CD4-positive, CD25-positive, alpha-beta regulatory T cell (primary cell): ENCODE measurements at regions not wholly inside any gene's neighbourhood (a gene's known extent, or its start where the extent isn't known, plus 50 kb on each side); places are given as distances from the start of the nearest gene placed in this dataset.

Experiments used
- ATAC-seq, 2 donors: fragments of 150-1000 bp; cut with Tn5 transposase; one replicate each; pipeline ENCODE4 v1.10.0; 2021; ENCODE audit warnings: low read depth in 2 of 2, moderate number of reproducible peaks in 2 of 2, moderate library complexity in 1 of 2
- DNase-seq, 3 donors: peaks; one replicate each; pipeline versions ENCODE4 v3.0.0 to v3.0.0-alpha.2; 2012 to 2022; ENCODE audit warnings: mixed read lengths in 1 of 3
- H3K27ac ChIP-seq: one replicate; pipeline ENCODE4 v1.7.0; 2013; ENCODE audit warnings: mild to moderate bottlenecking, low read length; ENCODE audit not compliant: insufficient read depth, poor library complexity, severe bottlenecking
- H3K27me3 ChIP-seq: one replicate; pipeline ENCODE4 v1.7.0; 2013; ENCODE audit warnings: low read length; ENCODE audit not compliant: control insufficient read depth, insufficient read depth
- H3K36me3 ChIP-seq: one replicate; pipeline ENCODE4 v1.7.0; 2013; ENCODE audit warnings: mild to moderate bottlenecking, low read length, moderate library complexity; ENCODE audit not compliant: control insufficient read depth, insufficient read depth
- H3K4me1 ChIP-seq: 2 replicates; pipeline ENCODE4 v1.7.0; 2013; ENCODE audit warnings: mild to moderate bottlenecking, low read length; ENCODE audit not compliant: insufficient read depth, control insufficient read depth, poor library complexity, severe bottlenecking
- H3K4me3 ChIP-seq: one replicate; pipeline ENCODE4 v1.7.0; 2013; ENCODE audit warnings: low read depth, mild to moderate bottlenecking, low read length, moderate library complexity
- H3K9me3 ChIP-seq, 2 experiments: 1 replicate in 1 of 2; 2 replicates in 1 of 2; pipeline ENCODE4 v1.7.0; 2013; ENCODE audit warnings: low read length in 2 of 2, mild to moderate bottlenecking in 1 of 2, moderate library complexity in 1 of 2; ENCODE audit not compliant: control insufficient read depth in 2 of 2
- H3K27ac Mint-ChIP-seq, 3 donors: one replicate each; pipeline ENCODE4 v1.8.0; 2020 to 2022; ENCODE audit warnings: mild to moderate bottlenecking in 3 of 3, mixed read lengths in 3 of 3, moderate library complexity in 2 of 3
- H3K27me3 Mint-ChIP-seq: one replicate; pipeline ENCODE4 v1.8.0; 2022; ENCODE audit warnings: mild to moderate bottlenecking, mixed read lengths
- H3K36me3 Mint-ChIP-seq: one replicate; pipeline ENCODE4 v1.8.0; 2020; ENCODE audit warnings: mixed read lengths
- H3K4me1 Mint-ChIP-seq, 4 donors: one replicate each; pipeline ENCODE4 v1.8.0; 2020 to 2022; ENCODE audit warnings: mixed read lengths in 4 of 4, mild to moderate bottlenecking in 1 of 4
- H3K4me3 Mint-ChIP-seq, 4 donors: one replicate each; pipeline ENCODE4 v1.8.0; 2020 to 2022; ENCODE audit warnings: mild to moderate bottlenecking in 4 of 4, mixed read lengths in 4 of 4, moderate library complexity in 3 of 4
- H3K9me3 Mint-ChIP-seq, 7 donors: one replicate each; pipeline ENCODE4 v1.8.0; 2020 to 2022; ENCODE audit warnings: mixed read lengths in 7 of 7, mild to moderate bottlenecking in 3 of 7, moderate library complexity in 2 of 7

- Mint-ChIP-seq H3K36me3 (no peaks in the 10 kb centered on the region), H3K4me1 (peaks cover 0 to 6% (median 0%) of the 10 kb centered on the region in 4 donors), H3K4me3 (no peak overlapping the region), H3K9me3 (peaks cover 4 to 36% (median 16%) of the 10 kb centered on the region in 7 donors), H3K27ac (no peak overlapping the region), H3K27me3 (no peaks in the 10 kb centered on the region)
- DNase-seq (no peak), ATAC-seq (no peak)
- H3K27ac ChIP-seq: no peak overlapping the region
- no peaks in the 10 kb centered on the region for H3K4me1 ChIP-seq
- H3K9me3 ChIP-seq: peaks cover 0 to 5% of the 10 kb centered on the region in 2 experiments
- no peaks in the 10 kb centered on the region for H3K36me3 ChIP-seq
- no peak overlapping the region for H3K4me3 ChIP-seq
- no peaks in the 10 kb centered on the region for H3K27me3 ChIP-seq
Measured at GRCh38 chr3:78003090-78003489, 963.2 kb downstream of the ROBO2 start.

GRCh38 chr3:78004571-78004970, 964.7 kb downstream of the ROBO2 start:
- H3K4me1 ChIP-seq: no peaks in the 10 kb centered on the region
- Mint-ChIP-seq H3K36me3 (no peaks in the 10 kb centered on the region), H3K4me3 (no peak overlapping the region), H3K27me3 (no peaks in the 10 kb centered on the region), H3K9me3 (peaks cover 4 to 37% (median 21%) of the 10 kb centered on the region in 7 donors), H3K27ac (no peak overlapping the region), H3K4me1 (peaks cover 0 to 6% (median 0%) of the 10 kb centered on the region in 4 donors)
- no peaks in the 10 kb centered on the region for H3K36me3 ChIP-seq
- ATAC-seq: no peak
- DNase-seq: no peak
- H3K27me3 ChIP-seq: no peaks in the 10 kb centered on the region
- H3K4me3 ChIP-seq: no peak overlapping the region
- H3K27ac ChIP-seq: no peak overlapping the region
- H3K9me3 ChIP-seq: peaks cover 0 to 5% of the 10 kb centered on the region in 2 experiments

DNA sequence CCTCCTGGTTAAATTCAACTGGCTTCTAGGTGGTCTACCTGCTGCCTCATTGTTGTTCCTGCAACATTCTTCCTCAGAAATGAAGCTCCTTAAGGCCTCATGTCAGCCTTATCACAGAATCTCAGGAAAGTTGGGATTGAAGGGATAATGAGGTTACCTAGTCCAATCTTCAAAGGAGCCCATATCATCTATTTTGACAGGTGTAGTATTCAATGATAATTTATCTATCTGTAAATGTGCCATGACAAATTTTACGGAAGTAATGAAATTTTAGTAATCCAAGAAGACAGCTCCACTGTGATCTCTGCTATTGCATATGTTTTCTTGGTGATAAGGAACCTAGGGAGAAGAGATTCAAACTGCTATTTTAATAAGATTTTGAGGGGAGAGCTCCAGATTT, 973.8 kb downstream of the ROBO2 start:
- Histone ChIP-seq H3K36me3 (no peaks in the 10 kb centered on the region), H3K27ac (no peak overlapping the region), H3K4me3 (no peak overlapping the region), H3K27me3 (no peaks in the 10 kb centered on the region), H3K4me1 (no peaks in the 10 kb centered on the region), H3K9me3 (no peaks in the 10 kb centered on the region)
- Mint-ChIP-seq H3K9me3 (peaks cover 4 to 33% (median 12%) of the 10 kb centered on the region in 7 donors), H3K36me3 (no peaks in the 10 kb centered on the region), H3K4me3 (no peak overlapping the region), H3K27me3 (no peaks in the 10 kb centered on the region), H3K4me1 (no peaks in the 10 kb centered on the region), H3K27ac (no peak overlapping the region)
- ATAC-seq (no peak), DNase-seq (no peak)

- Histone ChIP-seq H3K27ac (no peak overlapping the region), H3K4me1 (no peaks in the 10 kb centered on the region), H3K9me3 (no peaks in the 10 kb centered on the region), H3K4me3 (no peak overlapping the region), H3K27me3 (no peaks in the 10 kb centered on the region), H3K36me3 (no peaks in the 10 kb centered on the region)
- ATAC-seq (no peak), DNase-seq (no peak)
- no peaks in the 10 kb centered on the region for H3K4me1 Mint-ChIP-seq
- H3K27ac Mint-ChIP-seq: no peak overlapping the region
- H3K36me3 Mint-ChIP-seq: no peaks in the 10 kb centered on the region
- H3K4me3 Mint-ChIP-seq: no peak overlapping the region
- H3K27me3 Mint-ChIP-seq: no peaks in the 10 kb centered on the region
- peaks cover 3 to 28% (median 9%) of the 10 kb centered on the region in 7 donors for H3K9me3 Mint-ChIP-seq
Measured at GRCh38 chr3:78015856-78016255, 976.0 kb downstream of the ROBO2 start.

- Histone ChIP-seq H3K4me1 (no peaks in the 10 kb centered on the region), H3K27ac (no peak overlapping the region), H3K9me3 (peaks cover 2 to 8% of the 10 kb centered on the region in 2 experiments), H3K4me3 (no peak overlapping the region), H3K27me3 (no peaks in the 10 kb centered on the region), H3K36me3 (no peaks in the 10 kb centered on the region)
- Mint-ChIP-seq H3K36me3 (no peaks in the 10 kb centered on the region), H3K9me3 (peaks cover 0 to 38% (median 13%) of the 10 kb centered on the region in 7 donors), H3K4me3 (no peak overlapping the region), H3K27me3 (no peaks in the 10 kb centered on the region), H3K4me1 (peaks cover 0 to 5% (median 0%) of the 10 kb centered on the region in 4 donors), H3K27ac (no peak overlapping the region)
- ATAC-seq (no peak), DNase-seq (no peak)
Measured at GRCh38 chr3:78021710-78022109, 981.8 kb downstream of the ROBO2 start.

GRCh38 chr3:78022232-78022631, 982.3 kb downstream of the ROBO2 start:
- DNase-seq (no peak), ATAC-seq (no peak)
- H3K4me3 Mint-ChIP-seq: no peak overlapping the region
- Histone ChIP-seq H3K4me1 (no peaks in the 10 kb centered on the region), H3K36me3 (no peaks in the 10 kb centered on the region), H3K4me3 (no peak overlapping the region), H3K27me3 (no peaks in the 10 kb centered on the region), H3K27ac (no peak overlapping the region), H3K9me3 (peaks cover 2 to 8% of the 10 kb centered on the region in 2 experiments)
- no peaks in the 10 kb centered on the region for H3K27me3 Mint-ChIP-seq
- no peak overlapping the region for H3K27ac Mint-ChIP-seq
- H3K4me1 Mint-ChIP-seq: peaks cover 0 to 5% (median 0%) of the 10 kb centered on the region in 4 donors
- H3K9me3 Mint-ChIP-seq: peaks cover 0 to 38% (median 13%) of the 10 kb centered on the region in 7 donors
- no peaks in the 10 kb centered on the region for H3K36me3 Mint-ChIP-seq

DNA sequence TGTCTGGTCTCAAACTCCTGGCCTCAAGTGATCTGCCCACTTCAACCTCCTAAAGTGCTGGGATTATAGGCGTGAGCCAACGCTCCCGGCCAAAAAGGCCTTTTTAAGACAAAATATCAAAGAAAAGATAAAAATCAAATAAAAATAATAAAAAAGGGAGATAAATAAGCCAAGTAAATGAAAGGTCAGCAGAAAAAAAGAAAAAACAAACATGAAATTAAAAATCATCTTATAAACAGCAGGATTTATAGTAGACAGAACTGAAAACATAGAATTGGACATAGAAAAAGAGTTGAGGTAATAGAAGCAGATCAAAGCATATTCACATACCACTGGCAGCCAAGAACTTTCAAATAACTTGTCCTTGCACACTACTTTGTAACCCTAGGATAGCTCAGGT, 983.4 kb downstream of the ROBO2 start:
- H3K4me1 Mint-ChIP-seq: peaks cover 0 to 5% (median under 1%) of the 10 kb centered on the region in 4 donors
- H3K27ac ChIP-seq: no peak overlapping the region
- no peak overlapping the region for H3K27ac Mint-ChIP-seq
- no peaks in the 10 kb centered on the region for H3K36me3 ChIP-seq
- no peaks in the 10 kb centered on the region for H3K4me1 ChIP-seq
- DNase-seq: no peak
- H3K4me3 ChIP-seq: no peak overlapping the region
- no peak for ATAC-seq
- no peaks in the 10 kb centered on the region for H3K27me3 ChIP-seq
- no peak overlapping the region for H3K4me3 Mint-ChIP-seq
- H3K36me3 Mint-ChIP-seq: no peaks in the 10 kb centered on the region
- peaks cover 0 to 38% (median 13%) of the 10 kb centered on the region in 7 donors for H3K9me3 Mint-ChIP-seq
- H3K9me3 ChIP-seq: peaks cover 2 to 8% of the 10 kb centered on the region in 2 experiments
- no peaks in the 10 kb centered on the region for H3K27me3 Mint-ChIP-seq

DNA sequence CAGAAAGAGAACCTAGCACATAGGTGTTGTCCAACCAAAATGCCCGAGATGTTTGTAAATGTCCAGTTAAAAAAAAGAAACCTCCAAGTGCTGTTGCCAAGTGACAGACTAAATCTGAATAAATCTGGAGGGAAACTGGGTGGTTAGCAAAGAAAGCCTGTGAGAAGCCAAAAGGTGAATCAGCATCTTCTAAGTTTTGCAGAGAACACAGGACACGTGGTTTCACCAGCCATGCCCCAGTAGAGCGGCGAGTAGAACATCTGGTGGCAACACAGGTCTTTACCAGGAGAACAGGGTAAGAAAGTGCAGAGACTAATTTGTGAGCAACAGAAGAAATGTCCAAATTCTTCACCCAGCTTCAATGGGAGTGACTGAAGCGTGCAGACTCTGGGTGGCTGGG, 986.0 kb downstream of the ROBO2 start:
- Histone ChIP-seq H3K27ac (no peak overlapping the region), H3K27me3 (no peaks in the 10 kb centered on the region), H3K4me1 (no peaks in the 10 kb centered on the region), H3K9me3 (peaks cover 2 to 8% of the 10 kb centered on the region in 2 experiments), H3K36me3 (no peaks in the 10 kb centered on the region), H3K4me3 (no peak overlapping the region)
- ATAC-seq (no peak), DNase-seq (no peak)
- Mint-ChIP-seq H3K36me3 (no peaks in the 10 kb centered on the region), H3K9me3 (peaks cover 1 to 35% (median 10%) of the 10 kb centered on the region in 7 donors), H3K27ac (no peak overlapping the region), H3K4me1 (peaks cover 0 to 5% (median 2%) of the 10 kb centered on the region in 4 donors), H3K4me3 (no peak overlapping the region), H3K27me3 (no peaks in the 10 kb centered on the region)
